ENCODE measurements at regions not wholly inside any gene's neighbourhood (a gene's known extent, or its start where the extent isn't known, plus 50 kb on each side); places are given as distances from the start of the nearest gene placed in this dataset.

DNA sequence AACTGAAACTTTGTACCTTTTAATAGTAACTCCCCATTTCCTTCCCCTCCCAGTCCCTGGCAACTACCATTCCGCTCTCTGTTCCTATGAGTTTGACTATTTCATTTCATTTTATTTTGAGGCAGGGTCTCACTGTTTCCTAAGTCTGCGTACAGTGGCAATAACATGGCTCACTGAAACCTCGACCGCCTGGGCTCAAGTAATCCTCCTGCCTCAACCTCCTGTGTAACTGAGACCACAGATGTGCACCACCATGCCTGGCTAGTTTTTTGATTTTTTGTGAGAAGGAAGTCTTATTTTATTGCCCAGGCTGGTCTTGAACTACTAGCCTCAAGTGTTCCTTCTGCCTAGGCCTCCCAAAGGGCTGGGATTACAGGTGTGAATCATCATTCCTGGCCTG lies 808.1 kb downstream of the CDH11 start:
- no peak overlapping the region for H3K4me3 Mint-ChIP-seq
- ATAC-seq (ENCODE audit: poor library complexity) (no peak), DNase-seq (no peak)
- Histone ChIP-seq H3K27ac (ENCODE audit: low read depth in 1 of 2, low read length in 2 of 2) (no peak overlapping the region), H3K36me3 (ENCODE audit: insufficient read depth, low read length) (no peaks in the 10 kb centered on the region), H3K27me3 (ENCODE audit: control insufficient read depth in 1 of 2, insufficient read depth in 2 of 2, low read length in 2 of 2) (no peaks in the 10 kb centered on the region), H3K4me1 (ENCODE audit: insufficient read depth, low read length) (no peaks in the 10 kb centered on the region), H3K4me3 (ENCODE audit: low read length) (no peak overlapping the region), H3K9me3 (ENCODE audit: control insufficient read depth in 1 of 2, insufficient read depth in 1 of 2, low read length in 2 of 2) (peaks cover 0 to 13% of the 10 kb centered on the region in 2 experiments)
- H3K9me3 Mint-ChIP-seq: peaks cover 23% of the 10 kb centered on the region
- no peaks in the 10 kb centered on the region for H3K27me3 Mint-ChIP-seq
- H3K27ac Mint-ChIP-seq: no peak overlapping the region
- POLR2A ChIA-PET: no interaction called here
- CTCF ChIA-PET: no interaction called here
- TF ChIP-seq, protein P1, sequence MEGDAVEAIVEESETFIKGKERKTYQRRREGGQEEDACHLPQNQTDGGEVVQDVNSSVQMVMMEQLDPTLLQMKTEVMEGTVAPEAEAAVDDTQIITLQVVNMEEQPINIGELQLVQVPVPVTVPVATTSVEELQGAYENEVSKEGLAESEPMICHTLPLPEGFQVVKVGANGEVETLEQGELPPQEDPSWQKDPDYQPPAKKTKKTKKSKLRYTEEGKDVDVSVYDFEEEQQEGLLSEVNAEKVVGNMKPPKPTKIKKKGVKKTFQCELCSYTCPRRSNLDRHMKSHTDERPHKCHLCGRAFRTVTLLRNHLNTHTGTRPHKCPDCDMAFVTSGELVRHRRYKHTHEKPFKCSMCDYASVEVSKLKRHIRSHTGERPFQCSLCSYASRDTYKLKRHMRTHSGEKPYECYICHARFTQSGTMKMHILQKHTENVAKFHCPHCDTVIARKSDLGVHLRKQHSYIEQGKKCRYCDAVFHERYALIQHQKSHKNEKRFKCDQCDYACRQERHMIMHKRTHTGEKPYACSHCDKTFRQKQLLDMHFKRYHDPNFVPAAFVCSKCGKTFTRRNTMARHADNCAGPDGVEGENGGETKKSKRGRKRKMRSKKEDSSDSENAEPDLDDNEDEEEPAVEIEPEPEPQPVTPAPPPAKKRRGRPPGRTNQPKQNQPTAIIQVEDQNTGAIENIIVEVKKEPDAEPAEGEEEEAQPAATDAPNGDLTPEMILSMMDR (IDR thresholded peaks at IDR 0.05): no peak
- intact Hi-C loops (cut with DNase I, micrococcal nuclease): no loop called here
- H3K36me3 Mint-ChIP-seq (ENCODE audit: low read depth): no peaks in the 10 kb centered on the region
- H3K4me1 Mint-ChIP-seq (ENCODE audit: low read depth): no peaks in the 10 kb centered on the region

DNA sequence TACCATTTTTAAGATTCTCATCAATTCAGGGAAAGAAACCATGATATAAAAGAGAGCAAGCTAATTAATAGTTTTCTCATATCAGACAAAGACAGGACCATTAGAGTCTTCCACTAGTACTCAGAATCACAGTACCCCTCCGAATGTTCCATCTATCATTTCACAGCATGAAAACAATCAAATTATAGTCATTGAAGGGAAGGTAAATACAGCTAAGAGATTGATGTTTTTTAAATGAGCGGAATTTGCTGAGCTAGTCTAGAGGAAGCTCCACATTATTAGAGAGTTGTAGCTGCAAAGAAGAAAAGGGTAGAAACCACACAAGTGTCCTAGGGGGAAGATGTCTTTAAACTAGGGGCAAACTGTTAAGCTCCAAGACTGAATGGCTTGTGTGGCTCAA lies 808.9 kb downstream of the CDH11 start:
- TF ChIP-seq, protein P1 (IDR thresholded peaks at IDR 0.05): no peak
- Histone ChIP-seq H3K27me3 (ENCODE audit: control insufficient read depth in 1 of 2, insufficient read depth in 2 of 2, low read length in 2 of 2) (no peaks in the 10 kb centered on the region), H3K27ac (ENCODE audit: low read depth in 1 of 2, low read length in 2 of 2) (no peak overlapping the region), H3K4me3 (ENCODE audit: low read length) (no peak overlapping the region), H3K4me1 (ENCODE audit: insufficient read depth, low read length) (no peaks in the 10 kb centered on the region), H3K36me3 (ENCODE audit: insufficient read depth, low read length) (no peaks in the 10 kb centered on the region), H3K9me3 (ENCODE audit: control insufficient read depth in 1 of 2, insufficient read depth in 1 of 2, low read length in 2 of 2) (peaks cover 3 to 13% of the 10 kb centered on the region in 2 experiments)
- H3K9me3 Mint-ChIP-seq: peaks cover 27% of the 10 kb centered on the region
- DNase-seq (no peak), ATAC-seq (ENCODE audit: poor library complexity) (no peak)
- H3K4me1 Mint-ChIP-seq (ENCODE audit: low read depth): no peaks in the 10 kb centered on the region
- H3K4me3 Mint-ChIP-seq: no peak overlapping the region
- intact Hi-C loops (cut with DNase I, micrococcal nuclease): no loop called here
- ChIA-PET POLR2A (no interaction called here), CTCF (no interaction called here)
- H3K27me3 Mint-ChIP-seq: no peaks in the 10 kb centered on the region
- H3K27ac Mint-ChIP-seq: no peak overlapping the region
- no peaks in the 10 kb centered on the region for H3K36me3 Mint-ChIP-seq (ENCODE audit: low read depth)

DNA sequence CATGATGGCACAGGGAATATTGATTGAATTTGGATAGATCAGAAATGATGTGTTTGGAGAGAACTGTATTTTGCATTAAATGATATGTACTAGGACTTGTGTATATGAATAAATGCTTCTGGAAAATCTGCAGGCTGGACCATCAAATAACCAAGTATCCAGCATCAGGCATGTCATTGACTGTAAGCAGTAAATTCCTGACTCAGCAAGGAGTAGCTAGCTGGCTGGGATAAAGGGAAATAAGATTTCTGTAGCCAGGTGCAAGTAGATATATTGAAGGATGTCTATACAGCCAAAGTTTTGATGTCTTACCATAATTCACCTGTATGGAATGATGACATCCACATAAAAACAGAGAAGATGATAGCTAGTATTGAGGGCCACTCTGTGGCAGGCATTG lies 809.6 kb downstream of the CDH11 start:
- DNase-seq (no peak), ATAC-seq (ENCODE audit: poor library complexity) (no peak)
- ChIA-PET CTCF (no interaction called here), POLR2A (no interaction called here)
- Histone ChIP-seq H3K27ac (ENCODE audit: low read depth in 1 of 2, low read length in 2 of 2) (no peak overlapping the region), H3K4me3 (ENCODE audit: low read length) (no peak overlapping the region), H3K36me3 (ENCODE audit: insufficient read depth, low read length) (no peaks in the 10 kb centered on the region), H3K27me3 (ENCODE audit: control insufficient read depth in 1 of 2, insufficient read depth in 2 of 2, low read length in 2 of 2) (no peaks in the 10 kb centered on the region), H3K4me1 (ENCODE audit: insufficient read depth, low read length) (no peaks in the 10 kb centered on the region), H3K9me3 (ENCODE audit: control insufficient read depth in 1 of 2, insufficient read depth in 1 of 2, low read length in 2 of 2) (peaks cover 3 to 13% of the 10 kb centered on the region in 2 experiments)
- peaks cover 27% of the 10 kb centered on the region for H3K9me3 Mint-ChIP-seq
- TF ChIP-seq, protein P1 (IDR thresholded peaks at IDR 0.05): no peak
- no peaks in the 10 kb centered on the region for H3K36me3 Mint-ChIP-seq (ENCODE audit: low read depth)
- H3K27me3 Mint-ChIP-seq: no peaks in the 10 kb centered on the region
- intact Hi-C loops (cut with DNase I, micrococcal nuclease): no loop called here
- no peak overlapping the region for H3K4me3 Mint-ChIP-seq
- H3K27ac Mint-ChIP-seq: no peak overlapping the region
- H3K4me1 Mint-ChIP-seq (ENCODE audit: low read depth): no peaks in the 10 kb centered on the region

Measured in CD4-positive, alpha-beta T cell (primary cell).